Upper lobe of right lung (tissue), 1 donor: ENCODE measurements at regions not wholly inside any gene's neighbourhood (a gene's known extent, or its start where the extent isn't known, plus 50 kb on each side); places are given as distances from the start of the nearest gene placed in this dataset.
A peak's percentile ranks its signal among the peaks of the same experiment; 100 is the strongest.

Experiments
- ATAC-seq: fragments of 200-7000 bp; cut with Tn5 transposase; one replicate; pipeline ENCODE4 v1.9.1; 2020; ENCODE audit warnings: mild to moderate bottlenecking, moderate library complexity
- DNase-seq: peaks from one replicate; pipeline ENCODE4 v3.0.0-alpha.2; 2020
- H3K27ac ChIP-seq: fragments of 200-600 bp; one replicate; pipeline ENCODE4 v1.8.0; 2022
- H3K27me3 ChIP-seq: fragments of 200-600 bp; one replicate; pipeline ENCODE4 v1.8.0; 2022; ENCODE audit warnings: mild to moderate bottlenecking
- H3K36me3 ChIP-seq: fragments of 200-600 bp; one replicate; pipeline ENCODE4 v1.8.0; 2022
- H3K4me1 ChIP-seq: fragments of 200-600 bp; one replicate; pipeline ENCODE4 v1.8.0; 2022
- H3K4me3 ChIP-seq: fragments of 200-600 bp; one replicate; pipeline ENCODE4 v1.8.0; 2022; ENCODE audit warnings: mild to moderate bottlenecking
- H3K9me3 ChIP-seq: fragments of 200-600 bp; one replicate; pipeline ENCODE4 v1.8.0; 2022
- intact Hi-C: fragments of 100-400 bp; cut with DNase I; formaldehyde crosslinking; loops from one replicate; pipeline ENCODE4 v1.11.0; 2022
- TF ChIP-seq, protein P1 (sequence below): fragments of 200-600 bp; IDR thresholded peaks from one replicate; pipeline ENCODE4 v1.8.0; 2022; ENCODE audit warnings: antibody characterized with exemption
- donor health status: DM: no; HTN: yes; CAD: no; lungs with severe emphysema.

DNA sequence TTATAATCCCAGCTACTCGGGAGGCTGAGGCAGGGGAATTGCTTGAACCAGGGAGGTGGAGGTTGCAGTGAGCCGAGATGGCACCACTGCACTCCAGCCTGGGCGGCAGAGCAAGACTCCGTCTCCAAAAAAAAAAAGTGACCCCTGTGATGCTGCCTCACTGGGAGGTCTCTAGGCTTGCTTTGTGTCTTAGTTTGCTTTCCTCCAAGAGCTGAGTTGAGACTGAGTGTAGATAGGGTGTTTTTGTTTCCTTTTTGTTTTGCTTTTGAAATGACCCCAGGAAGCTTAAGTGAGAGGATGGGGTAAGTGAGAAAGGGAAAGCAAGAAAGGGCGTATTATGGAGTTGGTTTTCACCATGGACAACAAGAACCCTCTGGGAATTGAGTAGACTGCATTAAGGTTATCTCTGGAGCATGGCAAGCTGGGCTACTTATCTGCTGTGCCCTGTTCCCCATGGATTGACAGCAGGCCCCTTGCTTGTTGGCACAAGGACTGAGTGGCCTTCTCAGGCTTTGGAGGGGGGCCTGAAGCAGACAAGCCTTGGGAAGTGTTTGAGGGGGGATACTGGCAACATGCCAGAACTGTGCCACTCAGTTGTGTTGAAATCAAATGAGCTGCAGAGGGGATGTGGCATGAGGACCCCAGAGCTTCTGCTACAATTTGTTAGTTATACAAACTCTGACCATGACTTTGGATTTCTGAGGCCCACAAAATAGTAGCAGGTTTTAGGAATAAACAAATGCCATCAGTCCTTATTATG, 300.6 kb upstream of the C11orf87 start:
- Histone ChIP-seq H3K27ac (no peak overlapping the region), H3K4me3 (no peak overlapping the region), H3K9me3 (no peaks in the 10 kb centered on the region), H3K27me3 (no peaks in the 10 kb centered on the region), H3K36me3 (no peaks in the 10 kb centered on the region), H3K4me1 (no peaks in the 10 kb centered on the region)
- ATAC-seq, result no peak
- intact Hi-C loops, result no loop called here
- TF ChIP-seq, protein P1, sequence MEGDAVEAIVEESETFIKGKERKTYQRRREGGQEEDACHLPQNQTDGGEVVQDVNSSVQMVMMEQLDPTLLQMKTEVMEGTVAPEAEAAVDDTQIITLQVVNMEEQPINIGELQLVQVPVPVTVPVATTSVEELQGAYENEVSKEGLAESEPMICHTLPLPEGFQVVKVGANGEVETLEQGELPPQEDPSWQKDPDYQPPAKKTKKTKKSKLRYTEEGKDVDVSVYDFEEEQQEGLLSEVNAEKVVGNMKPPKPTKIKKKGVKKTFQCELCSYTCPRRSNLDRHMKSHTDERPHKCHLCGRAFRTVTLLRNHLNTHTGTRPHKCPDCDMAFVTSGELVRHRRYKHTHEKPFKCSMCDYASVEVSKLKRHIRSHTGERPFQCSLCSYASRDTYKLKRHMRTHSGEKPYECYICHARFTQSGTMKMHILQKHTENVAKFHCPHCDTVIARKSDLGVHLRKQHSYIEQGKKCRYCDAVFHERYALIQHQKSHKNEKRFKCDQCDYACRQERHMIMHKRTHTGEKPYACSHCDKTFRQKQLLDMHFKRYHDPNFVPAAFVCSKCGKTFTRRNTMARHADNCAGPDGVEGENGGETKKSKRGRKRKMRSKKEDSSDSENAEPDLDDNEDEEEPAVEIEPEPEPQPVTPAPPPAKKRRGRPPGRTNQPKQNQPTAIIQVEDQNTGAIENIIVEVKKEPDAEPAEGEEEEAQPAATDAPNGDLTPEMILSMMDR, result no peak
- DNase-seq, result no peak

DNA sequence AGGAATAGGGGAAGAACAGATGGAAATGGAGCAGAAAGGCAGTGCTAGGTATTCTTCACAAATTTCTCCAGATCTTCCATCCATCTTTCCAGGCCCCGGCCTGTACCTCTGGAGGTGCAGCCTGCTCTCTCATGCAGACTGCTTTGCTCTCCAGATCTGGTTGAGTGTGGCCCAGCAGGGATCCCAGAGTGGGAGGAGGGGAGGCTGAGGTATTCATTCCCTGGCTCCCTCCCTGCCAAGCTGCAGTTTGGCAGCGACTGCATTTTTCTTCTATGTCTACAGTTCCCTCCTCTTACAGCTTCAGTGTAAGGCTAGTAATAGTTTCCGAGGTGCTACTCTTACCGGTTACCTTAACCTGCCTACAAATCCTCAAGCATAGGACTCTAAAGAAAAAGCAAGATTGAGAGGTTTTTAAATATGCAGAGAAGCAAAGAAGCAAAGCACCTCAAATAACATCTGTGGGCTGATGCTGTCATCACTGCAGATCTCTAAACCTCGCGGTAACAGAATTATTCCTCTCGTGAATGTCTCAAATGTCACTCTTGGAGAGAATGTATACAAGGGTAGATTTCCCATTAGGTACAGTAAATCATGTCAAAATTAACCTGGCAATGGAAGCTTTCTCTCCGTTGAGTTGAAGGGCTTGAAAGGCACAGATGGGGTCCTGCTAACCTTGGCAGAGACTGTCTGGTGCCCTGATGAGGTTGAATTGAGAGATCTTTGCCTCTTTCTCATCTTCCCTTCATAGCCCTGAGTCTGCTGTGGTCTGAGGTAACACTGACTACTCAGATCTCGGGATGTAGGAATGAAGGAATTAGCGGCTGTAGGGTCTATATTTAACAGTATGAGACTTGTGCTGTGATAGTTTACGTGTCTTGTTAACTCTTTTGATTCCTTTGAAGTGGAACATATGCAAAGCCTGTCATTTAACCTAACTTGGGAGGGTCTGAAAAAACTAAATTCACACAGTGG, 297.9 kb upstream of the C11orf87 start:
- Histone ChIP-seq H3K4me1 (no peaks in the 10 kb centered on the region), H3K27me3 (no peaks in the 10 kb centered on the region), H3K36me3 (no peaks in the 10 kb centered on the region), H3K9me3 (no peaks in the 10 kb centered on the region), H3K4me3 (no peak overlapping the region), H3K27ac (no peak overlapping the region)
- intact Hi-C loops, result no loop called here
- DNase-seq (no peak), ATAC-seq (peak; percentile 64)
- TF ChIP-seq, protein P1, result no peak

DNA sequence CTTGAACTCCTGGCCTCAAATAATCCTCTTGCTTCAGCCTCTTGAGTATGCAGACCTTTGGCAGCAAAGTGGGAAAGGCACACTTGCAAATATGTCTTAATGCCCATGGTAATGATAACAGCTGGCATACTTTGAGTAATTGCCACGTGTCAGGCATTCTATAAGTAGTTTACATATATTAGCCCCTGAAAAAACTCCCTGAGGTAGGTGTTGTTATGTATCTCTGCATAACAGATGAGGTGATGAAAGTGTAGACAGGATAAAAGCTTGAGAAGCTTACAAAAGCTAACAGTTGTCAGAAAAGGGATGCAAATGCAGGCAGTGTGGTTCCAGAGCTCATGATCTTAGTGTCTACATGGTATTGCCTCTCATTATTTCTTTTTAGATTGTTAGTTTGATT, 291.1 kb upstream of the C11orf87 start:
- Histone ChIP-seq H3K4me1 (no peaks in the 10 kb centered on the region), H3K27ac (no peak overlapping the region), H3K9me3 (no peaks in the 10 kb centered on the region), H3K27me3 (no peaks in the 10 kb centered on the region), H3K4me3 (no peak overlapping the region), H3K36me3 (no peaks in the 10 kb centered on the region)
- intact Hi-C loops, result no loop called here
- ATAC-seq (no peak), DNase-seq (no peak)
- TF ChIP-seq, protein P1, result no peak

DNA sequence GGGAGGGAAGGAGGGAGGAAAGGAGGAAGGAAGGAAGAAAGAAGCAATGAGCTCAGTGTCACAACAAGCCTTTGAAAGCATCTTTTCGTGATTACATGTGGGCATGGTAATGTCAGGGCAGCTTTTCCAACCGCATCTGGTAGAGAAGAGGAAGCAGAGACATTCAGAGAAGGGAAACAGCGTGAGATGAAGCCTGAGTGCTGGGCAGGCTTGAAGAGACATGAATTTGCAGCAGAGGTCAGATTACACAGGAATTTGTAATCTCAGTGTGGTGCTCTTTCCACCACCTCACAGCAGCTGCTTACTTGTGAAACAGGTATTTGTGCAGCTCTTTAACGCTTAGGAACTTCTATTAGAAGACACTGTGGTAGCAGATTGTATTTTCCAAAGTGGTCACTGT, 289.5 kb upstream of the C11orf87 start:
- Histone ChIP-seq H3K9me3 (no peaks in the 10 kb centered on the region), H3K4me3 (no peak overlapping the region), H3K4me1 (no peaks in the 10 kb centered on the region), H3K36me3 (no peaks in the 10 kb centered on the region), H3K27me3 (no peaks in the 10 kb centered on the region), H3K27ac (no peak overlapping the region)
- DNase-seq (no peak), ATAC-seq (no peak)
- intact Hi-C loops, result no loop called here
- TF ChIP-seq, protein P1, result no peak

DNA sequence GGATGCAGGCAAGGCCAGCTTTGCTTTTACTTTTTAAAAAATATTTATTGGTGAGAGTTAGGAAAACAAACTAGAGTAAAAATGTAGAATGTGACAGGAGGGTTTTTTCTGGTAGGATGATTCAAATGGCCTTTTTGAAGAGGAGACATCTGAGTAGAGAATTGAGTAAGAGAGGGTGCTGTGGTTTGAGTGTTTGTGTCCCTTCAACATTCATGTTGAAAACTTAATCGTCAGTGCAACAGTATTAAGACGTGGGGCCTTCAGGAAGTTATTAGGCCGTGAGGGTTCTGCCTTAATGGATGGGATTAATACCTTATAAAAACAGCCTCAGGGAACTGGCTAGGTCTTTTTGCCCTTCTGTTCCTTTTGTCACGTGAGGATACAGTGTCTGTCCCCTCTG, 288.8 kb upstream of the C11orf87 start:
- H3K4me3 ChIP-seq, result no peak overlapping the region
- no peak overlapping the region for H3K27ac ChIP-seq
- TF ChIP-seq, protein P1, result no peak
- ATAC-seq (no peak), DNase-seq (no peak)
- no peaks in the 10 kb centered on the region for H3K27me3 ChIP-seq
- H3K36me3 ChIP-seq, result no peaks in the 10 kb centered on the region
- H3K4me1 ChIP-seq, result no peaks in the 10 kb centered on the region
- intact Hi-C loops, result no loop called here
- H3K9me3 ChIP-seq, result no peaks in the 10 kb centered on the region
